AML-193 (cell line): ENCODE measurements at regions not wholly inside any gene's neighbourhood (a gene's known extent, or its start where the extent isn't known, plus 50 kb on each side); places are given as distances from the start of the nearest gene placed in this dataset.

Experiments
- DNase-seq, 2 experiments: peaks; one replicate each; lab custom pipeline; 2025; lab: John Stamatoyannopoulos, UW

DNA sequence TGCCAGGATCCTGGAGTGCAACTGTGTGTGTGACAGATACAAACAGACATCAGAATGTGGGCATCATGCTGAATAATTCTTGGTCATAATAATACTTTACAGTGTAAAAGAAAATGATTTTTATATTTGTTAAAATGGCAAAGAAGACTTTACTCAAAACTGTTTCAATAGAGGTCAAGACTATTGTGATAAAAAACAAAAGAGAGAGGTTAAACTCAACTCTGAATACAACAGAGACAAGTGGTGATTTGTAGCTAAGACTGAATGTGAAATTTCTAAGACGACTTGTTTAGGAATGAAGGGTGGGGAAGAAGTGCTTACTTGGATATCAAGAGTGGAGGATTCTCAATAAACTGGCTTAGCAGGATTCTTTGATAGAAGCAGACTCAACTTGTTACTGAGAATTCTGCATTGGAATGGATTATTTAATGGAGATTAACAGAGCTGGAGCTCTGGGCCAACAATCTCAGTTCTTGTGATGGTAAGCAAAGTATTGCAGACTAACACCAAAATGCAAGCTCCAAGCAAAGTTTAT, 457.4 kb upstream of the CDH18 start:
- DNase-seq, result no peak

DNA sequence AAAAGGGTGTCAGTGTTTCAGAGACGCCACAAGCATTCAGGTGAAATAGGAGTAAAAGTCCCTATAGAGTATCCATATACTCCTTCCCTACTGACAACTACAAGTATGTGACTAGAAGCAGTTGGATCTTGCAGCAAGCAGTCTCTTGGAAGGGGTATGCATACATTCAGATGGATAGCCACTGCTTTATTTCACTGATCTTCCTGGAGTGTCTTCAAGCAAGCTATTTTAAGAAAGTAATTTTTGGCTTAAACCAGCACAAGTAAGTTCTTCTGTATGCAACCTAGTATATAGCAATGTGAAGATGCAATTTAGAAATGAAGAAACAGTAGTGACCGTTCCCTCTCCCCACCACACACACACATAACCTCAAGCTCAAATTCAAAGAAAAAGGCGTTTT, 446.8 kb upstream of the CDH18 start:
- DNase-seq, result no peak

DNA sequence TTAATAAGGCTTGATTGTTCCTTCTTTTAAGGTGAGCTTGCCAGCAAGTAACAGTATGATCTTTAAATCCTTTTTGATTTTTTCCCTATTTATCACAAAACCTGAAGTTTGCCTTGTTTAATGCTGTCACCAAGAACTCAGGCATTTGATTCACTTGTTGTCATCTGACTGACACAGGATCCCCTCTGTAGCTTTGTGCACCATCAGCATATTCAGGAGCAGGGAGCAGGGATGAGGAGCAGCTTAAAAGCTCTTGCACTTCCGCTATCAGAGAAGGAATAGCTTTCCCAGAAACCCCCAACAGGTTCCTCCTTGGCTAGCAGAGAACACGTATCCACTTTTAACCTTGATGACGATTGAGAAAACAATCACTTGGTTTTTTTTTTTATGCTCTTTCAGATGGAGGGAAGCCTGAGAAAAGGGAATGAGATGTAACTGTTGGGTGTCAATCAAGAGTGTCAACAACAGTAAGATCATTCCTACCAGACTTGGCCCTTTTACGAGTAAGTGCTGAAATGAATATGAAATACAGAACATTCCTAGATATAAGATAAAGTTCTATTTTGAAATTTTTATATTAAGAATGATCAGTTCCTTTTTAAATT, 433.1 kb upstream of the CDH18 start:
- DNase-seq, result no peak
